ENCODE measurements at regions not wholly inside any gene's neighbourhood (a gene's known extent, or its start where the extent isn't known, plus 50 kb on each side); places are given as distances from the start of the nearest gene placed in this dataset.

GRCh38 chr1:219439376-219439775 lies 173.5 kb downstream of the ZC3H11B start:
- Histone ChIP-seq H3K4me3 (ENCODE audit: low read depth, low read length, poor library complexity, severe bottlenecking) (no peak overlapping the region), H3K27me3 (replicated peaks; ENCODE audit: insufficient read depth, low read depth, low read length, poor library complexity) (peaks cover 5% of the 10 kb centered on the region), H3K4me1 (ENCODE audit: insufficient read depth, low read length, poor library complexity, severe bottlenecking) (no peaks in the 10 kb centered on the region), H3K27ac (ENCODE audit: low read depth, low read length, poor library complexity, severe bottlenecking) (no peak overlapping the region), H3K9me3 (ENCODE audit: low read depth, low read length, poor library complexity, severe bottlenecking) (no peaks in the 10 kb centered on the region), H3K36me3 (ENCODE audit: insufficient read depth, low read length, poor library complexity, severe bottlenecking) (no peaks in the 10 kb centered on the region)
- no peak for DNase-seq (ENCODE audit: low spot score)
- ChIA-PET CTCF (no interaction called here), POLR2A (ENCODE audit: low non-redundant PET) (no interaction called here)
- no TSS peak for BruUV-seq (replicated peaks)
- intact Hi-C loops (cut with micrococcal nuclease; ENCODE audit: unreplicated experiment): no loop called here
- no peak for TF ChIP-seq CTCF (conservative IDR thresholded peaks at IDR 0.05; ENCODE audit: low read depth, low read length)

- ChIA-PET CTCF (no interaction called here), POLR2A (ENCODE audit: low non-redundant PET) (no interaction called here)
- TF ChIP-seq CTCF (conservative IDR thresholded peaks at IDR 0.05; ENCODE audit: low read depth, low read length): no peak
- no peak for TF ChIP-seq EZH2 (IDR thresholded peaks at IDR 0.05; ENCODE audit: borderline replicate concordance, low read depth, low read length, poor library complexity, severe bottlenecking)
- H3K4me3 ChIP-seq (ENCODE audit: low read depth, low read length, poor library complexity, severe bottlenecking): no peak overlapping the region
- BruUV-seq (replicated peaks): no TSS peak
- H3K27ac ChIP-seq (ENCODE audit: low read depth, low read length, poor library complexity, severe bottlenecking): no peak overlapping the region
- no peak for DNase-seq (ENCODE audit: low spot score)
- H3K4me1 ChIP-seq (ENCODE audit: insufficient read depth, low read length, poor library complexity, severe bottlenecking): no peaks in the 10 kb centered on the region
- H3K9me3 ChIP-seq (ENCODE audit: low read depth, low read length, poor library complexity, severe bottlenecking): no peaks in the 10 kb centered on the region
- no peaks in the 10 kb centered on the region for H3K36me3 ChIP-seq (ENCODE audit: insufficient read depth, low read length, poor library complexity, severe bottlenecking)
- intact Hi-C loops (cut with micrococcal nuclease; ENCODE audit: unreplicated experiment): no loop called here
- H3K27me3 ChIP-seq (replicated peaks; ENCODE audit: insufficient read depth, low read depth, low read length, poor library complexity): peaks cover 5% of the 10 kb centered on the region
Observed at GRCh38 chr1:219438386-219438785, 174.5 kb downstream of the ZC3H11B start.

GRCh38 chr1:219434923-219435297 lies 178.0 kb downstream of the ZC3H11B start:
- H3K4me3 ChIP-seq (ENCODE audit: low read depth, low read length, poor library complexity, severe bottlenecking): no peak overlapping the region
- BruUV-seq (replicated peaks): no TSS peak
- no peaks in the 10 kb centered on the region for H3K9me3 ChIP-seq (ENCODE audit: low read depth, low read length, poor library complexity, severe bottlenecking)
- ChIA-PET CTCF (no interaction called here), POLR2A (ENCODE audit: low non-redundant PET) (no interaction called here)
- no peaks in the 10 kb centered on the region for H3K36me3 ChIP-seq (ENCODE audit: insufficient read depth, low read length, poor library complexity, severe bottlenecking)
- intact Hi-C loops (cut with micrococcal nuclease; ENCODE audit: unreplicated experiment): no loop called here
- TF ChIP-seq EZH2 (IDR thresholded peaks at IDR 0.05; ENCODE audit: borderline replicate concordance, low read depth, low read length, poor library complexity, severe bottlenecking) (no peak), CTCF (conservative IDR thresholded peaks at IDR 0.05; ENCODE audit: low read depth, low read length) (no peak)
- no peak overlapping the region for H3K27ac ChIP-seq (ENCODE audit: low read depth, low read length, poor library complexity, severe bottlenecking)
- H3K27me3 ChIP-seq (replicated peaks; ENCODE audit: insufficient read depth, low read depth, low read length, poor library complexity): no peaks in the 10 kb centered on the region
- DNase-seq (ENCODE audit: low spot score): no peak
- no peaks in the 10 kb centered on the region for H3K4me1 ChIP-seq (ENCODE audit: insufficient read depth, low read length, poor library complexity, severe bottlenecking)
